Activated CD4-positive, alpha-beta T cell treated with anti-CD3 and anti-CD28 coated beads, Interleukin-2, amount 50 U/mL, for 24 hours (primary cell): ENCODE measurements at regions not wholly inside any gene's neighbourhood (a gene's known extent, or its start where the extent isn't known, plus 50 kb on each side); places are given as distances from the start of the nearest gene placed in this dataset.
A peak's percentile ranks its signal among the peaks of the same experiment; 100 is the strongest.
"Not testable (repeated sequence)": the region's sequence is repeated elsewhere in the genome, so short reads cannot be mapped to it uniquely, and the experiment has no call there.

Experiments
- DNase-seq, 2 donors: peaks; one replicate each; pipeline ENCODE4 v3.0.0-alpha.2; 2020; ENCODE audit warnings: low read depth in 1 of 2, low spot score in 1 of 2

- DNase-seq, result no peak
These were observed 52.4 kb upstream of the GNAI1 start for GRCh38 chr7:80082213-80082612.

GRCh38 chr7:80078886-80079285, 55.7 kb upstream of the GNAI1 start:
- DNase-seq, result no peak

GRCh38 chr7:80078159-80078731, 56.4 kb upstream of the GNAI1 start:
- DNase-seq, result peak in 1 of 2 donors; percentile 8

- no peak for DNase-seq
These were observed 64.2 kb upstream of the GNAI1 start for GRCh38 chr7:80070391-80070790.

- no peak for DNase-seq
These were observed 68.0 kb upstream of the GNAI1 start for GRCh38 chr7:80066639-80067038.

- no peak for DNase-seq
These were observed 70.8 kb upstream of the GNAI1 start for GRCh38 chr7:80063834-80064233.

- DNase-seq, result no peak
These were observed 74.3 kb upstream of the GNAI1 start for GRCh38 chr7:80060218-80060806.

- no peak for DNase-seq
These were observed 77.1 kb upstream of the GNAI1 start for GRCh38 chr7:80057488-80057887.

- DNase-seq, result no peak
These were observed 80.3 kb upstream of the GNAI1 start for GRCh38 chr7:80054356-80054755.

- DNase-seq, result no peak
These were observed 81.5 kb upstream of the GNAI1 start for GRCh38 chr7:80053124-80053523.

- DNase-seq, result no peak
These were observed 86.7 kb upstream of the GNAI1 start for GRCh38 chr7:80047856-80048459.

GRCh38 chr7:80047032-80047431, 87.6 kb upstream of the GNAI1 start:
- DNase-seq, result no peak

- no peak for DNase-seq
These were observed 89.8 kb upstream of the GNAI1 start for GRCh38 chr7:80044796-80045195.

GRCh38 chr7:80040752-80041151, 93.9 kb upstream of the GNAI1 start:
- DNase-seq, result no peak

- DNase-seq, result no peak
These were observed 94.3 kb upstream of the GNAI1 start for GRCh38 chr7:80040335-80040734.

- DNase-seq, result no peak
These were observed 95.3 kb upstream of the GNAI1 start for GRCh38 chr7:80039251-80039884.

- no peak for DNase-seq
These were observed 96.9 kb upstream of the GNAI1 start for GRCh38 chr7:80037689-80038088.

- DNase-seq, result no peak
These were observed 98.5 kb upstream of the GNAI1 start for GRCh38 chr7:80036107-80036506.

GRCh38 chr7:80028717-80029116, 105.9 kb upstream of the GNAI1 start:
- no peak for DNase-seq

GRCh38 chr7:80027611-80028173, 106.9 kb upstream of the GNAI1 start:
- no peak for DNase-seq

GRCh38 chr7:80026766-80027165, 107.9 kb upstream of the GNAI1 start:
- no peak for DNase-seq

GRCh38 chr7:80020277-80020676, 114.4 kb upstream of the GNAI1 start:
- DNase-seq, result not testable (repeated sequence)
